ENCODE measurements at regions not wholly inside any gene's neighbourhood (a gene's known extent, or its start where the extent isn't known, plus 50 kb on each side); places are given as distances from the start of the nearest gene placed in this dataset.

DNA sequence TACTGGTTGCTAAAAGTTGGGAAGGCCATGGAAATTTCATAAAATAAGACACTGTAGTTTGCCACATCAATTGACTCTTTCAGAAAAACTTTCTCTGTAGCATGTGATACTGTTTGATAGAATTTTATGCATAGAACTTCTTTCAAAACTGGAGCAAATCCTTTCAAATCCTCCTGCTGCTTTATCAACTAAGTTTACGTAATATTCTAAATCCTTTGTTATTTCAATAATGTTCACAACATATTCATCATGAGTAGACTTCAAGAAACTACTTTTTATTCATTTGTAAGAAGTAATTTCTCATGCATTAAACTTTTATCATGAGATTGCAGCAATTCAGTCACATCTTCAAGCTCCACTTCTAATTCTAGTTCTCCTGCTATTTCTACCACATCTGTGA, 199.3 kb downstream of the PCDH18 start:
- Mint-ChIP-seq H3K4me3 (no peak overlapping the region), H3K36me3 (peaks cover 21% of the 10 kb centered on the region), H3K27me3 (no peaks in the 10 kb centered on the region), H3K27ac (no peak overlapping the region), H3K9me3 (peaks cover 19% of the 10 kb centered on the region), H3K4me1 (ENCODE audit: low read depth in 2 of 2) (no peaks in the 10 kb centered on the region)
- DNase-seq (ENCODE audit: low spot score), result no peak
- no peak for ATAC-seq

DNA sequence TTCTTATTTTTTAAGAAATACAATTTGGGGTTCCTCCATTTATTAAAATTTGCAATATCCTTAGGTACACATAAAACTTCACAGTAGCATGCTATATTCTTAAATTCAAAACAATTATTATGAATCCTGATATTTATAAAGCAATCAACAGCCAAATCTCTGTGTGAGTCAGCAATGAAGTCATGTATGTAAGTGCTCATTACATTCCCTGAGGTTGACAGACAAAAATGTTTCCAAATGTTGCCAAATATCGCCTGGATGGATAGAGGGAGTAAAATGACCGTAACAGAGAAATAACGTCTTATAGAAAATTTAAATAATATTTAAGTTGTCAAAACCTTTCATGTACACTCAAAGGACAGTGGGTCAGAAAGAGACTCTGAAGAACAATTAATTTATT, 220.0 kb downstream of the PCDH18 start:
- Mint-ChIP-seq H3K27ac (no peak overlapping the region), H3K9me3 (no peaks in the 10 kb centered on the region), H3K4me3 (no peak overlapping the region)

DNA sequence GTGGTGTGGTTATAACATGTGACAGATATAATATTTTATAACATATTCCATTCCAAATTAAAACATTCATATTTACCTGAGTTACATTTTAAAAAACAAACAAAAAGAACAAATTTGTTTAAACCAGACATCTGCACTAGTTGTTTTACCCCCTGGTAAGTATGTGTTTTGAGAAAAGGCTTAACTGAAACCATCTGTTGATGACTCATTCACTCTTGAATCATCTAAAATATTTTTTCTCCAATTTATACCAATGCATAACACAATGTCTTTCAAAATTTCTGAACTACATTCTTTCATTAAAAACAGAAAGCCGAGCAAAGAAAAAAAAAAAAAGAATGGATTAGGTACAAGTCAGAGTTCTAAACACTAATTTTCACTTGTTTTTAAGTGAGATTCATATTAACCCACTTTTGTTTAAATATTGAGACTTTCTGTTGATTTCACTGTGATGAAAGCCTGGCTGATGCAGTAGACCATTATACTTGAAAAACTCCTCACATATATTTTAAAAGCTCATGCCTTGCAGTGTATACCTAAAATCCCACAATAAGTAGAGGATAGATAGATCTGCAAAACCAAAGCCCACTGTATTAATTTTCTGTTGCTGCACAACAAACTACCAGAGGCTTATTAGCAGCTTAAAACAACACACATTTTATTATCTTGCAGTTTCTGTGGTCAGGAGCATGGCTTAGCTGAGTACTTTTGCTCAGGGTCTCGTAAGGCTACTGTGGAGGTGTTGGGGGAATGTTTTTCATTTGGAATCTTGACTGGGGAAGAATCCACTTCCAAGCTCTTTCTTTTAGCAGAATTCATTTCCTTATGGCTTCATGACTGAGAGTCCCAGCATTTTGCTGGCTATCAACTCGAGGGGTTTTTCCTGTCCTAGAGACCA, 221.5 kb downstream of the PCDH18 start:
- Mint-ChIP-seq H3K4me1 (ENCODE audit: low read depth in 2 of 2) (no peaks in the 10 kb centered on the region), H3K36me3 (no peaks in the 10 kb centered on the region), H3K27ac (no peak overlapping the region), H3K9me3 (no peaks in the 10 kb centered on the region), H3K27me3 (no peaks in the 10 kb centered on the region), H3K4me3 (no peak overlapping the region)
- DNase-seq (ENCODE audit: low spot score) (no peak), ATAC-seq (no peak)

More for the DNA sequence above, 220.0 kb downstream of the PCDH18 start:
- ATAC-seq (no peak), DNase-seq (ENCODE audit: low spot score) (no peak)
- Mint-ChIP-seq H3K4me1 (ENCODE audit: low read depth in 2 of 2) (no peaks in the 10 kb centered on the region), H3K27me3 (no peaks in the 10 kb centered on the region), H3K36me3 (no peaks in the 10 kb centered on the region)

DNA sequence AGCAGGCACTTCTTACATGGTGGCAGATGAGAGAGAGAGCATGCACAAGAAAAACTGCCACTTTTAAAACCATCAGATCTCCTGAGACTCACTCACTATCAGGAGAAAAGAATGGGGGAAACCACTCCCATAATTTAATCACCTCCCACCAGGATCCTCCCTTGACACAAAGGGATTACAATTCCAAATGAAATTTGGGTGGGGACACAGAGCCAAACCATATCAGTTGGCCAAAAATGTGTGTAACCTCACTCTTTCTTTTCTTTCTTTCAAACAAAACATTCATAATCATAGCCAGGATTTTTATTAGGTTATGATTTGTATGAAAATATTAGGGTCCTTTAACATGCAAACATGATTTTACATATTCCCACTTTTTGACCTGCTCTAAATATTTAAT, 222.1 kb downstream of the PCDH18 start:
- DNase-seq (ENCODE audit: low spot score) (no peak), ATAC-seq (no peak)
- Mint-ChIP-seq H3K27me3 (no peaks in the 10 kb centered on the region), H3K36me3 (no peaks in the 10 kb centered on the region), H3K4me3 (no peak overlapping the region), H3K4me1 (ENCODE audit: low read depth in 2 of 2) (no peaks in the 10 kb centered on the region), H3K27ac (no peak overlapping the region), H3K9me3 (no peaks in the 10 kb centered on the region)

DNA sequence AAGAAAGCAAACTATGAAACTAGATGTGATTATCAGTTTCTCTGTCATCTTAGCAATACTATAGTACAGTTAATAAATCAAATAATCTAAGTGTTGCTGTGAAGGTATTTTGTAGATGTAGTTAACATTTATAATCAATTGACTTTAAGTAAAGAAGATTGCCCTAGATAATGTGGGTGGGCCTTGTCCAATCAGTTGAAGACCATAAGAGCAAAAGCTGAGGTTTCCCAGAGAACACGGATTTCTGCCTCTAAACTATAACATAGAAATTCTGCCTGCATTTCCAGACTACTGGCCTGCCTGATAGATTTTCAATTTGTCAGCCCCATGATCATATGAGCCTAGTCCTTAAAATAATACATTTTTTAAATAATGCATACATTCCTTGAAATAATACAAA, 222.9 kb downstream of the PCDH18 start:
- no peaks in the 10 kb centered on the region for H3K4me1 Mint-ChIP-seq (ENCODE audit: low read depth in 2 of 2)
- no peak for ATAC-seq
- H3K36me3 Mint-ChIP-seq, result no peaks in the 10 kb centered on the region
- no peaks in the 10 kb centered on the region for H3K27me3 Mint-ChIP-seq
- no peak overlapping the region for H3K4me3 Mint-ChIP-seq
- no peaks in the 10 kb centered on the region for H3K9me3 Mint-ChIP-seq
- no peak overlapping the region for H3K27ac Mint-ChIP-seq
- DNase-seq (ENCODE audit: low spot score), result no peak

DNA sequence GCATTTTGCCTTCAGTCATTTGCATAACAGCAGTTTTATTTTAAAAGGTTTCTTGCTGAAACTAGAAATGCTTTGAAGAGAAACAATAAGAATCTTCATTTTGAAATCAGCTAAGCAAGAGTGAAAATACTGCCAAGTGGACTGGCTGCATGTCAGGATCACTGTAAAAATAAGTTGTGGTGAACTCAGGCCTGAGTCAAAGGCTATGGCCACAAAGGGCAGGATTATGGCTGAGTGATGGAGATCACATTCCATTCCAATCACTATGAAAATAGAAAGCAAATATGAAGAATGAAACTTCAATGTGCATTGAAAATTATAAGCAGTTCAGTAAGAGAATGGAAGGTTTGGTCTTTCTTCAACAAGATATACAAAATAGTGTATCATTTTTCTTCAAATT, 224.5 kb downstream of the PCDH18 start:
- no peak for ATAC-seq
- H3K4me1 Mint-ChIP-seq (ENCODE audit: low read depth in 2 of 2), result no peaks in the 10 kb centered on the region

DNA sequence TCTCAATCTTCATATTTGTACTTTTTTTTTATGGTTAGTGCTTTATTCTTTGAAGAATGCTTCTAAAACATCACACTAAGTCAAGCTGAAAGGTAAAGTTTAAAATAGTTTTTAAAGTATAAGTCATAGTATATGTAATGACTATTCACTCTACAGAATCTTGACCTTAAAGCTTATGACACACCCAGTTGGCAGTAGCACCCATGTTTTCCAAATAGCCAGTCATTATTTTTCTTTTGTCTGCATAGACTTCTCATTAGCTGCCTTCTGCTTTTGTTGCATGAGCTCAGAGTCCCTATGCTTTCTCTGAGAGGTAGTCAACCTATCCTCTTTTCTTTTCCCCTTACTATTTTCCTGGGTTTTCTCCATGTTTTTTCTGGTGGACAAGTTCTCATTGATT, 231.5 kb downstream of the PCDH18 start:
- Mint-ChIP-seq H3K9me3 (peaks cover 19% of the 10 kb centered on the region), H3K36me3 (peaks cover 5% of the 10 kb centered on the region), H3K4me1 (ENCODE audit: low read depth in 2 of 2) (no peaks in the 10 kb centered on the region), H3K27ac (no peak overlapping the region), H3K27me3 (no peaks in the 10 kb centered on the region), H3K4me3 (no peak overlapping the region)
- ATAC-seq, result no peak
- no peak for DNase-seq (ENCODE audit: low spot score)

More for the DNA sequence above, 224.5 kb downstream of the PCDH18 start:
- peaks cover 3% of the 10 kb centered on the region for H3K9me3 Mint-ChIP-seq
- H3K36me3 Mint-ChIP-seq, result no peaks in the 10 kb centered on the region
- no peak overlapping the region for H3K4me3 Mint-ChIP-seq
- DNase-seq (ENCODE audit: low spot score), result no peak
- H3K27me3 Mint-ChIP-seq, result no peaks in the 10 kb centered on the region
- H3K27ac Mint-ChIP-seq, result no peak overlapping the region

DNA sequence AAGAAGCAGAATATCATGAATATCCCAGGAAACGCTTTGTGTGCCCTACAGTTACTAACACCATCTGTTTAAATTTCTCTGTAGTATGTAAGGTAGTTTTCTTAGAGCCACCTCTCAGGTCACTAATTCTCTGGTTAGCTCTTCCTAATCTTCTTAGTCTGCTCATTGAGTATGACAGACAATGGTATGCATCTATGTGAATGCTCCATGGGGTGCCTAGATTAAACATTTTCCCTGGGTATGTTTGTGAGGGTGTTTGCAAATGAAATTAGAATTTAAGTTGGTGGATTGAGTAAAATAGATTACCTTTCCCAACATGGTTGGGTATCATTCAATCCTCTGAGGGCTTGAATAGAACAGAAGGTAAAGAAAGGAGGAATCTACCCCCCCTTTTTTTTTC, 233.0 kb downstream of the PCDH18 start:
- Mint-ChIP-seq H3K9me3 (peaks cover 19% of the 10 kb centered on the region), H3K4me1 (ENCODE audit: low read depth in 2 of 2) (no peaks in the 10 kb centered on the region), H3K27me3 (no peaks in the 10 kb centered on the region), H3K4me3 (no peak overlapping the region), H3K36me3 (peaks cover 5% of the 10 kb centered on the region), H3K27ac (no peak overlapping the region)
- DNase-seq (ENCODE audit: low spot score) (no peak), ATAC-seq (no peak)

DNA sequence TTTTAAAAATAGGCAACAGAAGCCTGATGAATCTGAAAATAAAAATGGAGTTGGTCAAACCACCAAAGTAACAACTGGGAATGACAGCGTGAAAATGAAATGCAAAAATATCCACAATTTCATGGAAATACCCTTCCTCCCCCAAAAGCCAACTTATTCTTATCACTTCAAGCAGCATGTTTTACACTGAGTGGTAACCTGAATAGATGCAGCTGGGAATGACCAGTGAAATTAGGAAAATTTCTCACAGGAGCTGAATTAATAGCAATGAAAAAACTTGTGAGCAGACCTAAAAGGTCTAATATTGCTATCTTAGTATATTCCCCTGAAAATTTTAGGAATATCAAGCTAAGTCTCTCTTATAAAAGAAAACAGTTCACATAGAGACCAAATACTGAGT, 239.0 kb downstream of the PCDH18 start:
- Mint-ChIP-seq H3K4me3 (no peak overlapping the region), H3K27me3 (no peaks in the 10 kb centered on the region), H3K36me3 (no peaks in the 10 kb centered on the region), H3K9me3 (peaks cover 13% of the 10 kb centered on the region), H3K27ac (no peak overlapping the region), H3K4me1 (ENCODE audit: low read depth in 2 of 2) (no peaks in the 10 kb centered on the region)
- no peak for ATAC-seq
- DNase-seq (ENCODE audit: low spot score), result no peak

DNA sequence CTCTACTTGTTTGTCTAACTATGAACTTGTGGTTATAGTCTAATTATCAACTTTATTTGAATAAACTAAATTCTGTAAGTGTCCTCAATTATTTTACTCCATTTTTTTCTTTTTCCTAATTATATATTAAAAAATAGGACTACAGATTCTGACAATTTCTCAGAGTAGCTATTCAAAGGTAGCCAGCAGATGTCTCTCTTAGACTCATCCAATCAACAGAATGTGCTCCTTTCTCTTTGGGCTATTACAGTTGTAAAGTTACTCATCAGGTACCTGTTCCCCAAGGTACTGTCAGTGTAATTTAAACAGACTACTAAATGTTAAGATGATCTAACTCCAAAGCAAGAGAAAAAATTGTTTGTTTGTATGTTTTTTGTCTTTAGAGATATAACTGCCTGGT, 248.6 kb downstream of the PCDH18 start:
- no peaks in the 10 kb centered on the region for H3K27me3 Mint-ChIP-seq
- peaks cover 14% of the 10 kb centered on the region for H3K9me3 Mint-ChIP-seq
- no peaks in the 10 kb centered on the region for H3K4me1 Mint-ChIP-seq (ENCODE audit: low read depth in 2 of 2)
- no peak for ATAC-seq
- peaks cover 4% of the 10 kb centered on the region for H3K36me3 Mint-ChIP-seq
- no peak overlapping the region for H3K27ac Mint-ChIP-seq
- H3K4me3 Mint-ChIP-seq, result no peak overlapping the region
- no peak for DNase-seq (ENCODE audit: low spot score)

DNA sequence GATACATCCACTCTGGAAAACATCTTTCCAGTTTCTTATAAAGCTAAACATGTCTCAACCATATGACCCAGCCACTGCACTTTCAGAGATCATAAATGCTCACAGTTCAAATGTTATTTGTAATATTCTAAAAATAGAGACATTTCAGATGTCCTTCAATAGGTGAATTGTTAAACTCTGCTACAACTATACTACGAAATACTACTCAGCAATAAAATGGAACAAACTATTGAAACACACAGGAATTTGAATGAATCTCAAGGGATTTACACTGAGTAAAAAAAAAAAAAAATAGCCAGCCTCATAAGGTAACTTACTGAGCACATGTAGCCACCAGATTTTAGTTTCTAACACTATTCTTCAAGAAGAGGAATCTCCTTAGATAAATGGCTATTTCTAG, 253.9 kb downstream of the PCDH18 start:
- no peaks in the 10 kb centered on the region for H3K27me3 Mint-ChIP-seq
- no peaks in the 10 kb centered on the region for H3K36me3 Mint-ChIP-seq
- peaks cover 16% of the 10 kb centered on the region for H3K9me3 Mint-ChIP-seq
- no peaks in the 10 kb centered on the region for H3K4me1 Mint-ChIP-seq (ENCODE audit: low read depth in 2 of 2)
- H3K27ac Mint-ChIP-seq, result no peak overlapping the region
- DNase-seq (ENCODE audit: low spot score) (no peak), ATAC-seq (no peak)
- H3K4me3 Mint-ChIP-seq, result no peak overlapping the region

DNA sequence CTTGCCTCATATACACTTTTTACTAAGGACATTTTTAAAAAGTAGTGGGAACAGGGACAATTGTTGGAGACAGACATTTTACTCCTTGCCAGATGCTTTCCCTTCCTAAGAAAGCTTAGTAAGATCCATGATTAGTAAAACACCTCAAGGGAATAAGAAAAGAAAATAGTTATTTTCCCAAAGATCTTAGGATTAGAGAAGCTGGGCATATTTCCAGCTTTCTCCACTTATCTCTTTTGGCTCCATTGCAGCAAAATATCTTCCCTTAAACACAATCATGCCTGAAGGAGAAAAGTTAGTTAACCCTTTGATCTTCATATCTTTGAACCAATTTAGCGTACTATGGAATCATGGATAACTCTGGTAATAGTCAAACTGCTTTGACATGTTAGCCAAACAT, 257.9 kb downstream of the PCDH18 start:
- Mint-ChIP-seq H3K4me1 (ENCODE audit: low read depth in 2 of 2) (no peaks in the 10 kb centered on the region), H3K9me3 (peaks cover 13% of the 10 kb centered on the region), H3K36me3 (no peaks in the 10 kb centered on the region), H3K27ac (no peak overlapping the region), H3K4me3 (no peak overlapping the region), H3K27me3 (no peaks in the 10 kb centered on the region)
- DNase-seq (ENCODE audit: low spot score) (no peak), ATAC-seq (no peak)

DNA sequence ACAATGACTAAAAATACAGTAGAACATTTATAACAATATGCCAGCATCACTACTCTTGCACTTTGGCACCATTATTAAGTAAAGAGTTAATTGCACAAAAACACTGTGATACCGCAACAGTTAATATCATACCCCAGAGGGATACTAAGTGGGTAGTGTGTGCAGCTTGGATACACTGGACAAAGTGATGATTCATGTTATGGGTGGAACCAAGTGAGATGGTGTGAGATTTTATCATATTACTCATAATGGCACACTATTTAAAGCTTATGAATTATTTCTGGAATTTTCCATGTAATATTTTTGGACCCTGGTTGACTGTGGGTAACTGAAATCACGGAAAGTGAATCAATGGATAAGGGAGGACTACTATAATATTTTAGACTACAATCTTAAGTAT, 265.3 kb downstream of the PCDH18 start:
- no peak for DNase-seq (ENCODE audit: low spot score)
- no peak for ATAC-seq
- H3K27me3 Mint-ChIP-seq, result no peaks in the 10 kb centered on the region
- no peaks in the 10 kb centered on the region for H3K4me1 Mint-ChIP-seq (ENCODE audit: low read depth in 2 of 2)
- no peak overlapping the region for H3K4me3 Mint-ChIP-seq
- H3K27ac Mint-ChIP-seq, result no peak overlapping the region
- no peaks in the 10 kb centered on the region for H3K36me3 Mint-ChIP-seq
- H3K9me3 Mint-ChIP-seq, result peaks cover 6% of the 10 kb centered on the region

DNA sequence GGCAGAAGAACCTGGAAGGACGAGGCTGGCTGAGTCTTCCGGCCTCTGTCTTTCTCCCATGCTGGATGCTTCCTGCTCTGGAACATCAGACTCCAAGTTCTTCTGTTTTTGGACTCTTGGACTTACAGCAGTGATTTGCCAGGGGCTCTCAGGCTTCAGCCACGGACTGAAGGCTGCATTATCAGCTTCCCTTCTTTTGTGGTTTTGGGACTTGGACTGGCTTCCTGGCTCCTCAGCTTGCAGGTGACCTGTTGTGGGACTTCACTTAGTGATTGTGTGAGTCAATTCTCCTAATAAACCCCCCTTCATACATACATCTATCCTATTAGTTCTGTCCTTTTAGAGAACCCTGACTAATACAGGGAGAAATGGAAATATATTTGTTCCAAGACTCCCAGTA, 265.8 kb downstream of the PCDH18 start:
- Mint-ChIP-seq H3K4me1 (ENCODE audit: low read depth in 2 of 2) (no peaks in the 10 kb centered on the region), H3K27ac (no peak overlapping the region), H3K4me3 (no peak overlapping the region), H3K36me3 (no peaks in the 10 kb centered on the region), H3K27me3 (no peaks in the 10 kb centered on the region), H3K9me3 (peaks cover 6% of the 10 kb centered on the region)
- DNase-seq (ENCODE audit: low spot score), result no peak
- no peak for ATAC-seq

DNA sequence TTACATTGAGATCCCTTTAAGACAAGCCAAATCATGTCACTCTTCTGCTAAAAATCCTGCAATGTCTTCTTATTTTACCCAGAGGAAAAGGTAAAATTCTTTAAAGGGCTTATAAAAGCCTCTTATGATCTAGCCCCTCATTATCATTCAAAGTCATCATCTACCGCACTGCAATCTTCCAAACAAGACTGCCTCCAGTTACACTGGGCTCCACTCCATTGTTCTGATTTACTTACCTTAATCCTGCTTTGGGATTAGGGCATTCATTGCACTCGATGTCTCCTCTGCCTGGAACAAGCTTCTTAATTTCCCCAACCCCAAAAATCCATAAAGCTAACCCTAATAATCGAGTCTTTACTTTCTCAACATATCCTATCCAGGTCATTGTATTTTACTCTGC, 269.1 kb downstream of the PCDH18 start:
- H3K36me3 Mint-ChIP-seq, result no peaks in the 10 kb centered on the region
- ATAC-seq, result no peak
- no peak overlapping the region for H3K27ac Mint-ChIP-seq
- DNase-seq (ENCODE audit: low spot score), result no peak
- H3K4me3 Mint-ChIP-seq, result no peak overlapping the region
- no peaks in the 10 kb centered on the region for H3K4me1 Mint-ChIP-seq (ENCODE audit: low read depth in 2 of 2)
- H3K27me3 Mint-ChIP-seq, result no peaks in the 10 kb centered on the region
- peaks cover 6% of the 10 kb centered on the region for H3K9me3 Mint-ChIP-seq

Data from natural killer cell treated with Interleukin-12 subunit alpha and Interleukin-12 subunit beta and Interleukin-15 and Interleukin-18, amount 100 ng/mL, for 72 hours (primary cell).